ENCODE measurements at regions not wholly inside any gene's neighbourhood (a gene's known extent, or its start where the extent isn't known, plus 50 kb on each side); places are given as distances from the start of the nearest gene placed in this dataset.

DNA sequence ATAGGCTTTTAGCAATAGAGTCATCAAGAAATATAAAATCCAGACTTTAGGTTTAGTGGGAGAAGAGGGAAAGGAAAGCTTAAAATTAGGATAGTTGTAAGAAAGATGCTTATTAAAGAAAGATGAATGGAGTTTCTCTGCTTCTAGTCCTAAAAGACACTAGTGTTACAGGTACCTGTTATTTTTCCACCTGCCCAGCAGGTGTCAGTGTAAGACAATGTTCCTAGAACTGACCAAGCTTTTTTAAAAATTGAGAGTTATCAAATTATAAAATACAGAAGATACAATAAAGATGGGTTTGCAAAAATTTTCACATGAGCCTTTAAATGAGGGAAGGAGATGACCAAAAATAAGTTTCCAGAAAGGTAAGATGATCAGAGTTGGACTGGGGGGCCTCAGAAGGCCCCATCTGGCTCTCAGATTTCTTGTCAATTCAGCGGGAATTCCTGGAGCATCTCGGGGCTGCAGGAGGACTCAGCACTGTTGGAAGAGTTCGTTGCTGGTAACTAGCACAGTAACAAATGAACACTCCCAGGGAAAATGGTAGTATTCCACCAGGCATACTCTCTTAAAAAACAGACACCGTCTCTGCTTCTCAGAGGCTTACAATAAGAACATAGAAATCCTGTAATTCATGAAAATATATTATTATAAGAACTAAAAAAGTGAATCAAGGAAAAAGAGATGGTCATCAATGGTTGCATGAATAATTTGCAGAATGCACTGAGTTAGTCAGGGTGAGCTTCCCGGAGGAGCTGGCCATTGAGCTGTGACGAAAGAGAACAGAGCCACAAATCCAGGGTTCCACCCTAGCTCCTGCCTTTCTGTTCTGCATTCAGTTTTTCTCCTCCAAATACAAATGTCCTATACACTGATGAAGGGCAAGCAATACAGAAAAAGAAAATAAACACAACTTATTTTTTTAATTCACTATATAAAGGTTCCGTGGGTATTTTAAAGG is 71.8 kb upstream of the PIK3CG start:
- intact Hi-C loops (cut with micrococcal nuclease; ENCODE audit: unreplicated experiment): loop anchor here (1.0 to 5.0 kb wide), 7 partner anchors 139 to 1084 kb away; partner anchors contain the start of genes HBP1 and PRKAR2B
- TF ChIP-seq, protein P1, sequence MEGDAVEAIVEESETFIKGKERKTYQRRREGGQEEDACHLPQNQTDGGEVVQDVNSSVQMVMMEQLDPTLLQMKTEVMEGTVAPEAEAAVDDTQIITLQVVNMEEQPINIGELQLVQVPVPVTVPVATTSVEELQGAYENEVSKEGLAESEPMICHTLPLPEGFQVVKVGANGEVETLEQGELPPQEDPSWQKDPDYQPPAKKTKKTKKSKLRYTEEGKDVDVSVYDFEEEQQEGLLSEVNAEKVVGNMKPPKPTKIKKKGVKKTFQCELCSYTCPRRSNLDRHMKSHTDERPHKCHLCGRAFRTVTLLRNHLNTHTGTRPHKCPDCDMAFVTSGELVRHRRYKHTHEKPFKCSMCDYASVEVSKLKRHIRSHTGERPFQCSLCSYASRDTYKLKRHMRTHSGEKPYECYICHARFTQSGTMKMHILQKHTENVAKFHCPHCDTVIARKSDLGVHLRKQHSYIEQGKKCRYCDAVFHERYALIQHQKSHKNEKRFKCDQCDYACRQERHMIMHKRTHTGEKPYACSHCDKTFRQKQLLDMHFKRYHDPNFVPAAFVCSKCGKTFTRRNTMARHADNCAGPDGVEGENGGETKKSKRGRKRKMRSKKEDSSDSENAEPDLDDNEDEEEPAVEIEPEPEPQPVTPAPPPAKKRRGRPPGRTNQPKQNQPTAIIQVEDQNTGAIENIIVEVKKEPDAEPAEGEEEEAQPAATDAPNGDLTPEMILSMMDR (conservative IDR thresholded peaks at IDR 0.05; ENCODE audit: low read length): peak; percentile 96
- TF ChIP-seq EZH2phosphoT487 (IDR thresholded peaks at IDR 0.05; ENCODE audit: borderline replicate concordance, low read depth, low read length): no peak
- Histone ChIP-seq H3K4me2 (ENCODE audit: low read length) (no peak overlapping the region), H4K20me1 (ENCODE audit: insufficient read depth, low read length) (no peaks in the 10 kb centered on the region), H3K4me3 (ENCODE audit: low read depth, low read length, poor library complexity, severe bottlenecking) (no peak overlapping the region), H3K36me3 (ENCODE audit: insufficient read depth, low read length) (no peaks in the 10 kb centered on the region), H3K27ac (ENCODE audit: low read depth, low read length, poor library complexity, severe bottlenecking) (no peak overlapping the region), H3K9me3 (ENCODE audit: low read length) (peaks cover 16% of the 10 kb centered on the region; the same call in 1 of the 2 replicates), H2AFZ (ENCODE audit: low read length) (no peak overlapping the region), H3K4me1 (ENCODE audit: insufficient read depth, low read length, poor library complexity, severe bottlenecking) (no peaks in the 10 kb centered on the region), H3K79me2 (ENCODE audit: insufficient read depth, low read depth, low read length) (no peaks in the 10 kb centered on the region), H3K9me2 (ENCODE audit: insufficient read depth, low read length) (no peaks in the 10 kb centered on the region)
- ChIA-PET POLR2A (interaction anchor here (0.6 to 0.7 kb wide), 2 partner anchors 24 to 537 kb away, joined by 3 read pairs; no protein-coding TSS in a partner anchor), CTCF (ENCODE audit: unreplicated experiment) (interaction anchor here (0.6 kb wide), 1 partner anchor 356 kb away, joined by 3 read pairs; no protein-coding TSS in a partner anchor)
- BruUV-seq (replicated peaks): no TSS peak
- DNase-seq (ENCODE audit: low spot score): peak; percentile 70

DNA sequence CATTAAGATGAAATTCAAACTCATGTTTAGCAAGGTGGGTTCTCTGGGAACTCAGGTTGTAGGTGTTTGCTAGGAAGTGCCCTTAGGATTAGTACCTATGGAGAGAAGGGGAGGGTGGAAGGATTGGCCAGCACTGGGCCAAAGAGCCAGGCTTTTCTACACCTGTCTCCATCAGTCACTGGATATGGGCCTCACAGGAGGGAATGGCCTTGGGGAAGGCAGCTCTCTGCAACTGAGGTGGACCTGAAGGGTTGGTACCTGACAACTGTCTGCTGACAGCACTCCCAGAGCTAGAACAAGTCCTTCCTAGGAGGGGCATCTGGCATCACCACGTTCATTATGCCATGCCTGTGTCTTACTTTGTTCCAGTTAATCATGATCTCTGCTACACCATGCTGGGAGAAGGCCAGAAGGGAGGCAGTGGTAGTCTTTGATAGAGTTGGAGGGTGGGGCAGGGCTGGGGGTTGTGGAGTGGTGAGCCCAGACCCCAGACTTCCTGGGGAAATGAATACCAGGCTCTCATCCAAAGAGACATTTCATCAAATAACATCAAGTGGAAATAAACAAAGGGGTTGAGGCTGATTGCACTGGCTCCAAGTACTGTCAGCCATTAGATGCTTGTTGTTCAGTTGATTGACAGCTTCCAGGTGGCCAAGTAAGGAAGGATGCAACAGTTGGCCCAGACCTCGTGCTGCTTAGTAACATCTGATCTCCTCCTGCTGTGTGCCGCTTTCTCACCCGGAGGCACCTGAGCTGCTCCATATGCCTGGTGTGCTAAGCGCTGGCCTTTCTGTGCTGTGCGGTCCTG is 70.6 kb upstream of the PIK3CG start:
- Histone ChIP-seq H3K4me3 (ENCODE audit: low read depth, low read length, poor library complexity, severe bottlenecking) (no peak overlapping the region), H3K27ac (ENCODE audit: low read depth, low read length, poor library complexity, severe bottlenecking) (no peak overlapping the region), H3K4me1 (ENCODE audit: insufficient read depth, low read length, poor library complexity, severe bottlenecking) (no peaks in the 10 kb centered on the region), H4K20me1 (ENCODE audit: insufficient read depth, low read length) (no peaks in the 10 kb centered on the region), H3K9me2 (ENCODE audit: insufficient read depth, low read length) (no peaks in the 10 kb centered on the region), H3K79me2 (ENCODE audit: insufficient read depth, low read depth, low read length) (no peaks in the 10 kb centered on the region), H3K4me2 (ENCODE audit: low read length) (no peak overlapping the region), H3K9me3 (ENCODE audit: low read length) (peaks cover 25% of the 10 kb centered on the region), H3K36me3 (ENCODE audit: insufficient read depth, low read length) (no peaks in the 10 kb centered on the region), H2AFZ (ENCODE audit: low read length) (no peak overlapping the region)
- DNase-seq (ENCODE audit: low spot score): no peak
- ChIA-PET CTCF (ENCODE audit: unreplicated experiment) (no interaction called here), POLR2A (no interaction called here)
- intact Hi-C loops (cut with micrococcal nuclease; ENCODE audit: unreplicated experiment): loop anchor here (5.0 kb wide), 5 partner anchors 138 to 1083 kb away; partner anchors contain the start of genes HBP1 and PRKAR2B
- BruUV-seq (replicated peaks): no TSS peak
- TF ChIP-seq, protein P1 (conservative IDR thresholded peaks at IDR 0.05; ENCODE audit: low read length): no peak
- no peak for TF ChIP-seq EZH2phosphoT487 (IDR thresholded peaks at IDR 0.05; ENCODE audit: borderline replicate concordance, low read depth, low read length)
